Neural progenitor cell (in vitro differentiated cells): ENCODE measurements at regions not wholly inside any gene's neighbourhood (a gene's known extent, or its start where the extent isn't known, plus 50 kb on each side); places are given as distances from the start of the nearest gene placed in this dataset.

ENCODE experiments used
- DNase-seq: peaks from one replicate; pipeline ENCODE4 v3.0.0-alpha.2; 2016; ENCODE audit warnings: low spot score
- H2AFZ ChIP-seq: fragments of 200-600 bp; sonication (generic); replicated peaks from 2 replicates; pipeline ENCODE4 v1.6.1; 2016; ENCODE audit warnings: antibody characterized with exemption
- H3F3A ChIP-seq: fragments of 200-600 bp; sonication (generic); 2 replicates; pipeline ENCODE4 v1.6.1; 2016; ENCODE audit warnings: antibody characterized with exemption, low read depth
- H3K27ac ChIP-seq: fragments of 200-600 bp; sonication (generic); 2 replicates; pipeline ENCODE4 v1.5.1; 2016; ENCODE audit warnings: mild to moderate bottlenecking
- H3K27me3 ChIP-seq: fragments of 200-600 bp; sonication (generic); 2 replicates; pipeline ENCODE4 v1.6.1; 2016; ENCODE audit warnings: mild to moderate bottlenecking, moderate library complexity
- H3K36me3 ChIP-seq: fragments of 200-600 bp; sonication (generic); 2 replicates; pipeline ENCODE4 v1.5.1; 2016
- H3K4me1 ChIP-seq: fragments of 200-600 bp; sonication (generic); 2 replicates; pipeline ENCODE4 v1.6.1; 2016; ENCODE audit warnings: mixed run types
- H3K4me2 ChIP-seq: fragments of 200-600 bp; sonication (generic); 2 replicates; pipeline ENCODE4 v1.6.1; 2016
- H3K4me3 ChIP-seq: fragments of 200-600 bp; sonication (generic); 2 replicates; pipeline ENCODE4 v1.5.1; 2016
- H3K79me2 ChIP-seq: fragments of 200-600 bp; sonication (generic); 2 replicates; pipeline ENCODE4 v1.6.1; 2016; ENCODE audit warnings: low read depth
- H3K9ac ChIP-seq: fragments of 200-600 bp; sonication (generic); 2 replicates; pipeline ENCODE4 v1.6.1; 2016
- H3K9me3 ChIP-seq: fragments of 200-600 bp; sonication (generic); 2 replicates; pipeline ENCODE4 v1.5.1; 2016; ENCODE audit warnings: low read depth
- H4K20me1 ChIP-seq: fragments of 200-600 bp; sonication (generic); 2 replicates; pipeline ENCODE4 v1.6.1; 2016; ENCODE audit warnings: low read depth
- H3K27ac Mint-ChIP-seq: 3 replicates; pipeline ENCODE4 v1.8.0; 2021; ENCODE audit warnings: mixed read lengths
- H3K27me3 Mint-ChIP-seq: 2 replicates; pipeline ENCODE4 v1.8.0; 2022; ENCODE audit warnings: low read depth, mild to moderate bottlenecking, inconsistent platforms, moderate library complexity, mixed read lengths; ENCODE audit not compliant: insufficient read depth
- H3K36me3 Mint-ChIP-seq: 3 replicates; pipeline ENCODE4 v1.8.0; 2021; ENCODE audit warnings: mixed read lengths
- H3K4me1 Mint-ChIP-seq: 3 replicates; pipeline ENCODE4 v1.8.0; 2021; ENCODE audit warnings: mixed read lengths
- H3K4me3 Mint-ChIP-seq: 3 replicates; pipeline ENCODE4 v1.8.0; 2021; ENCODE audit warnings: mild to moderate bottlenecking, moderate library complexity, mixed read lengths
- H3K9me3 Mint-ChIP-seq: 3 replicates; pipeline ENCODE4 v1.8.0; 2020; ENCODE audit warnings: mixed read lengths
- EZH2 ChIP-seq: fragments of 200-600 bp; sonication (generic); IDR thresholded peaks from 2 replicates; pipeline ENCODE4 v1.6.1; 2017; ENCODE audit warnings: antibody characterized with exemption, mild to moderate bottlenecking, moderate library complexity
- EZH2phosphoT487 ChIP-seq: fragments of 200-600 bp; sonication (generic); IDR thresholded peaks from 2 replicates; pipeline ENCODE4 v1.6.1; 2017; ENCODE audit warnings: antibody characterized with exemption
- TF ChIP-seq, protein P1 (sequence below): fragments of 200-600 bp; sonication (generic); IDR thresholded peaks from 2 replicates; pipeline ENCODE4 v1.5.1; 2017; ENCODE audit warnings: antibody characterized with exemption, mild to moderate bottlenecking

GRCh38 chr5:158308429-158309025 lies 449.6 kb upstream of the CLINT1 start:
- Mint-ChIP-seq H3K36me3 (no peaks in the 10 kb centered on the region), H3K27ac (no peak overlapping the region), H3K4me1 (peaks cover 19% of the 10 kb centered on the region), H3K4me3 (no peak overlapping the region), H3K27me3 (no peaks in the 10 kb centered on the region), H3K9me3 (no peaks in the 10 kb centered on the region)
- Histone ChIP-seq H3K27ac (no peak overlapping the region), H3K9ac (no peak overlapping the region), H3K79me2 (no peaks in the 10 kb centered on the region), H3K36me3 (no peaks in the 10 kb centered on the region), H3K9me3 (no peaks in the 10 kb centered on the region), H3K27me3 (no peaks in the 10 kb centered on the region), H2AFZ (no peak overlapping the region), H3F3A (no peaks in the 10 kb centered on the region), H4K20me1 (no peaks in the 10 kb centered on the region), H3K4me1 (peaks cover 10% of the 10 kb centered on the region), H3K4me2 (no peak overlapping the region), H3K4me3 (no peak overlapping the region)
- no peak for DNase-seq
- no peak for TF ChIP-seq EZH2phosphoT487
- TF ChIP-seq, protein P1, sequence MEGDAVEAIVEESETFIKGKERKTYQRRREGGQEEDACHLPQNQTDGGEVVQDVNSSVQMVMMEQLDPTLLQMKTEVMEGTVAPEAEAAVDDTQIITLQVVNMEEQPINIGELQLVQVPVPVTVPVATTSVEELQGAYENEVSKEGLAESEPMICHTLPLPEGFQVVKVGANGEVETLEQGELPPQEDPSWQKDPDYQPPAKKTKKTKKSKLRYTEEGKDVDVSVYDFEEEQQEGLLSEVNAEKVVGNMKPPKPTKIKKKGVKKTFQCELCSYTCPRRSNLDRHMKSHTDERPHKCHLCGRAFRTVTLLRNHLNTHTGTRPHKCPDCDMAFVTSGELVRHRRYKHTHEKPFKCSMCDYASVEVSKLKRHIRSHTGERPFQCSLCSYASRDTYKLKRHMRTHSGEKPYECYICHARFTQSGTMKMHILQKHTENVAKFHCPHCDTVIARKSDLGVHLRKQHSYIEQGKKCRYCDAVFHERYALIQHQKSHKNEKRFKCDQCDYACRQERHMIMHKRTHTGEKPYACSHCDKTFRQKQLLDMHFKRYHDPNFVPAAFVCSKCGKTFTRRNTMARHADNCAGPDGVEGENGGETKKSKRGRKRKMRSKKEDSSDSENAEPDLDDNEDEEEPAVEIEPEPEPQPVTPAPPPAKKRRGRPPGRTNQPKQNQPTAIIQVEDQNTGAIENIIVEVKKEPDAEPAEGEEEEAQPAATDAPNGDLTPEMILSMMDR: no peak
- TF ChIP-seq EZH2: no peak

DNA sequence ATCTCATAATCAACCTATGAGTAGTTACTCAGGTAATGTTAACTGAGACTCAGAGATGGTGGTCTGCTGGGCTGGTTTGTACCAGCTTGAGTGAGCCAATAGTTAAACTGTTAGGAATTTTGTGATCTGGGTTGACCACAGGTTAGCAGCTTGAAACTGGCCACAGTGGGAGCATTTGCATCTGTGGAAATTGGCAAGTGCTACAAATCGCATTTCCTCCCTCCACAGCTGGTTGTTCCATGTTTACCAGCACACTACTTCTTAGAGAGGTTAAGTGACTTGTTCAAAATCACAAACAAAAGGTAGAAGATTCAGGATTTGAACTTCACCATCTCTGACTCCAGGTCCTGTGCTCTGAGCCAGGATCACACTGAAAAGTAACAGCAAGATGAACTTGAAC lies 446.9 kb upstream of the CLINT1 start:
- no peaks in the 10 kb centered on the region for H3K79me2 ChIP-seq
- H3K27me3 ChIP-seq: no peaks in the 10 kb centered on the region
- H3K4me2 ChIP-seq: no peak overlapping the region
- Mint-ChIP-seq H3K27ac (no peak overlapping the region), H3K4me1 (peaks cover 14% of the 10 kb centered on the region), H3K9me3 (no peaks in the 10 kb centered on the region), H3K27me3 (peaks cover 2% of the 10 kb centered on the region), H3K4me3 (no peak overlapping the region), H3K36me3 (no peaks in the 10 kb centered on the region)
- H3F3A ChIP-seq: no peaks in the 10 kb centered on the region
- TF ChIP-seq EZH2 (no peak), EZH2phosphoT487 (no peak)
- TF ChIP-seq, protein P1: no peak
- no peak overlapping the region for H2AFZ ChIP-seq
- H3K9me3 ChIP-seq: no peaks in the 10 kb centered on the region
- no peak for DNase-seq
- H3K36me3 ChIP-seq: no peaks in the 10 kb centered on the region
- H3K4me1 ChIP-seq: peaks cover 3% of the 10 kb centered on the region
- no peak overlapping the region for H3K9ac ChIP-seq
- no peak overlapping the region for H3K4me3 ChIP-seq
- H4K20me1 ChIP-seq: no peaks in the 10 kb centered on the region
- H3K27ac ChIP-seq: no peak overlapping the region

- Histone ChIP-seq H2AFZ (no peak overlapping the region), H3K9ac (no peak overlapping the region), H3K4me3 (no peak overlapping the region), H3K36me3 (no peaks in the 10 kb centered on the region), H3K79me2 (no peaks in the 10 kb centered on the region), H4K20me1 (no peaks in the 10 kb centered on the region), H3K4me1 (peaks cover 3% of the 10 kb centered on the region), H3K9me3 (no peaks in the 10 kb centered on the region), H3K4me2 (no peak overlapping the region), H3K27me3 (no peaks in the 10 kb centered on the region), H3K27ac (no peak overlapping the region), H3F3A (no peaks in the 10 kb centered on the region)
- Mint-ChIP-seq H3K27me3 (peaks cover 2% of the 10 kb centered on the region), H3K9me3 (no peaks in the 10 kb centered on the region), H3K27ac (no peak overlapping the region), H3K4me1 (peaks cover 14% of the 10 kb centered on the region), H3K36me3 (no peaks in the 10 kb centered on the region), H3K4me3 (no peak overlapping the region)
- TF ChIP-seq EZH2: no peak
- no peak for TF ChIP-seq EZH2phosphoT487
- TF ChIP-seq, protein P1: no peak
- DNase-seq: no peak
These were observed 445.7 kb upstream of the CLINT1 start for GRCh38 chr5:158304607-158305006.
